DND-41 (cell line): ENCODE measurements at regions not wholly inside any gene's neighbourhood (a gene's known extent, or its start where the extent isn't known, plus 50 kb on each side); places are given as distances from the start of the nearest gene placed in this dataset.
"Not testable (repeated sequence)": the region's sequence is repeated elsewhere in the genome, so short reads cannot be mapped to it uniquely, and the experiment has no call there.

ENCODE experiments used
- ATAC-seq: fragments of 200-7000 bp; cut with Tn5 transposase; 3 replicates; pipeline ENCODE4 v1.9.1; 2021; ENCODE audit warnings: low read depth; ENCODE audit not compliant: insufficient read depth
- DNase-seq: peaks from one replicate; pipeline ENCODE4 v3.0.0-alpha.2; 2020
- H2AFZ ChIP-seq: 2 replicates; pipeline ENCODE4 v1.6.0; 2012; ENCODE audit warnings: low read depth, low read length
- H3K27ac ChIP-seq: 2 replicates; pipeline ENCODE4 v1.5.1; 2012; ENCODE audit warnings: low read length, inconsistent platforms
- H3K27me3 ChIP-seq: fragments of 200-600 bp; sonication (generic); 2 replicates; pipeline ENCODE4 v1.6.0; 2012; ENCODE audit warnings: low read length, mild to moderate bottlenecking, inconsistent platforms; ENCODE audit not compliant: insufficient read depth, poor library complexity
- H3K36me3 ChIP-seq: 2 replicates; pipeline ENCODE4 v1.5.1; 2012; ENCODE audit warnings: low read length, inconsistent platforms; ENCODE audit not compliant: insufficient read depth
- H3K4me1 ChIP-seq: 2 replicates; pipeline ENCODE4 v1.5.1; 2012; ENCODE audit warnings: mild to moderate bottlenecking, low read length; ENCODE audit not compliant: insufficient read depth
- H3K4me2 ChIP-seq: 2 replicates; pipeline ENCODE4 v1.6.0; 2012; ENCODE audit warnings: mild to moderate bottlenecking, moderate library complexity, low read length, inconsistent platforms; ENCODE audit not compliant: insufficient read depth
- H3K4me3 ChIP-seq, 2 experiments: fragments of 200-600 bp in 1 of 2; shearing (Covaris generic) in 1 of 2; 2 replicates each; pipeline ENCODE4 v1.5.1; 2012 to 2016; ENCODE audit warnings: inconsistent platforms in 2 of 2, low read length in 2 of 2, mild to moderate bottlenecking in 2 of 2, low read depth in 1 of 2, moderate library complexity in 1 of 2
- H3K79me2 ChIP-seq: 2 replicates; pipeline ENCODE4 v1.6.0; 2012; ENCODE audit warnings: low read length, inconsistent platforms; ENCODE audit not compliant: insufficient read depth
- H3K9ac ChIP-seq: 2 replicates; pipeline ENCODE4 v1.6.0; 2012; ENCODE audit warnings: low read depth, mild to moderate bottlenecking, inconsistent platforms, low read length, moderate library complexity
- H3K9me3 ChIP-seq: 2 replicates; pipeline ENCODE4 v1.5.1; 2012; ENCODE audit warnings: low read length, moderate library complexity, mild to moderate bottlenecking, inconsistent platforms; ENCODE audit not compliant: insufficient read depth, severe bottlenecking
- H4K20me1 ChIP-seq: 2 replicates; pipeline ENCODE4 v1.6.0; 2012; ENCODE audit warnings: low read length; ENCODE audit not compliant: insufficient read depth
- EZH2 ChIP-seq: IDR thresholded peaks from 3 replicates; pipeline ENCODE4 v1.6.1; 2012; ENCODE audit warnings: borderline replicate concordance, low read depth, mild to moderate bottlenecking, moderate library complexity, low read length, inconsistent platforms; ENCODE audit not compliant: severe bottlenecking
- TF ChIP-seq, protein P1 (sequence below): IDR thresholded peaks from 2 replicates; pipeline ENCODE4 v1.5.1; 2012; ENCODE audit warnings: borderline replicate concordance, low read length, moderate library complexity, mild to moderate bottlenecking; ENCODE audit not compliant: poor library complexity, severe bottlenecking; ENCODE audit errors: extremely low read depth

DNA sequence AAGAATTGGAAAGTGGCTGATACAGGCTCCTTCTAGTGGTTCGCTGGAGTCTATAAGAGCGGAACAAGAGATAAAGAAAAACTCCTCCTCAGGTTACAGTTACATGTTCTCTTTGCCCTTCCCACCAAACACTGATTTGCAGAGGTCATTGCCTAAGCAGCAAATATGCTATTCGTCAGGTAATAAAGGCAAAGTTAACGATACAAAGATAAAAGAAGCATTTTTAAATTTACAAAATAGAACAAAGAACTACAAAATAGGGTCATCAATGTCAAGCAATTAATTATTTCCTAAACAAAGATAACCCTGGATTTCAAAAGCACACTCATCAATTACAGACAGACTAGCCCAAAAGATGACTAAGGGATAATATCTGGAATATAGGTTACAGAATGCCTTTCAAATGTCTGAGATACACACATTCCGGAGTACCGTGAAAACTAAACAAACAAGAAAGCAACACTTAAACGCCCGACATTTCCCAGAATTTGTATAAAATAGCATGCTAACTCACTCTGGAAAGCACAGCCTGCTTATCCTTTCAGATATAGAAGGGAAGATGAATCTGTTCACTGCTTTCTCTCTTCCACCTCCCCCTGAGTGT, 186.4 kb downstream of the MREG start:
- no peak for TF ChIP-seq EZH2
- TF ChIP-seq, protein P1, sequence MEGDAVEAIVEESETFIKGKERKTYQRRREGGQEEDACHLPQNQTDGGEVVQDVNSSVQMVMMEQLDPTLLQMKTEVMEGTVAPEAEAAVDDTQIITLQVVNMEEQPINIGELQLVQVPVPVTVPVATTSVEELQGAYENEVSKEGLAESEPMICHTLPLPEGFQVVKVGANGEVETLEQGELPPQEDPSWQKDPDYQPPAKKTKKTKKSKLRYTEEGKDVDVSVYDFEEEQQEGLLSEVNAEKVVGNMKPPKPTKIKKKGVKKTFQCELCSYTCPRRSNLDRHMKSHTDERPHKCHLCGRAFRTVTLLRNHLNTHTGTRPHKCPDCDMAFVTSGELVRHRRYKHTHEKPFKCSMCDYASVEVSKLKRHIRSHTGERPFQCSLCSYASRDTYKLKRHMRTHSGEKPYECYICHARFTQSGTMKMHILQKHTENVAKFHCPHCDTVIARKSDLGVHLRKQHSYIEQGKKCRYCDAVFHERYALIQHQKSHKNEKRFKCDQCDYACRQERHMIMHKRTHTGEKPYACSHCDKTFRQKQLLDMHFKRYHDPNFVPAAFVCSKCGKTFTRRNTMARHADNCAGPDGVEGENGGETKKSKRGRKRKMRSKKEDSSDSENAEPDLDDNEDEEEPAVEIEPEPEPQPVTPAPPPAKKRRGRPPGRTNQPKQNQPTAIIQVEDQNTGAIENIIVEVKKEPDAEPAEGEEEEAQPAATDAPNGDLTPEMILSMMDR: no peak
- peaks cover 12% of the 10 kb centered on the region for H3K4me1 ChIP-seq
- no peak overlapping the region for H3K27ac ChIP-seq
- H3K4me3 ChIP-seq: no peak overlapping the region
- DNase-seq (no peak), ATAC-seq (no peak)
- H3K9ac ChIP-seq: no peak overlapping the region
- no peaks in the 10 kb centered on the region for H3K79me2 ChIP-seq
- H3K4me2 ChIP-seq: no peak overlapping the region
- no peaks in the 10 kb centered on the region for H3K27me3 ChIP-seq
- H2AFZ ChIP-seq: no peak overlapping the region
- H4K20me1 ChIP-seq: no peaks in the 10 kb centered on the region
- no peaks in the 10 kb centered on the region for H3K36me3 ChIP-seq
- no peaks in the 10 kb centered on the region for H3K9me3 ChIP-seq

DNA sequence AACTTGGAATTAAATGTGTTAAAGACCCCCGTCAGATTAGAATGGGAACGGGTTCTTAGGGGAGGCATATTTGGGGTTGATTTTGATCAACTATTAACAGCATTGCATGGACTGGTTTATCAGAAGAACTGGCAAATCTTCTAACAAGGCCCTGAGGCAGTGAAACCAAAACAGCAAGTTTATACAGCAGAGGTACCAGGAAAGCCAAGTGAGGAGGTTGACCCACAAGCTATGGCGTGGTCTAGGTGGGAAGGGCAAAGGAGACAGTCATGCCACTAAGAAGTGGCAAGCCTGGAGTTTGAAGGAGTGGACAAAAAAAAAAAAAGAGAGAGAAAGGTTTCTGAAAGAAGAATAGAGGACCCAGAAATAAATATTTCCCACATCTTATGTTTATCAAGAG, 187.0 kb downstream of the MREG start:
- DNase-seq: no peak
- ATAC-seq: no peak
- H3K4me3 ChIP-seq: no peak overlapping the region
- H3K79me2 ChIP-seq: no peaks in the 10 kb centered on the region
- no peaks in the 10 kb centered on the region for H3K27me3 ChIP-seq
- peaks cover 6% of the 10 kb centered on the region for H3K4me1 ChIP-seq
- H3K9ac ChIP-seq: no peak overlapping the region
- H3K9me3 ChIP-seq: no peaks in the 10 kb centered on the region
- H3K36me3 ChIP-seq: no peaks in the 10 kb centered on the region
- TF ChIP-seq EZH2: no peak
- TF ChIP-seq, protein P1: no peak
- H4K20me1 ChIP-seq: no peaks in the 10 kb centered on the region
- no peak overlapping the region for H3K4me2 ChIP-seq
- no peak overlapping the region for H2AFZ ChIP-seq
- no peak overlapping the region for H3K27ac ChIP-seq

GRCh38 chr2:215825707-215826106, 187.6 kb downstream of the MREG start:
- Histone ChIP-seq H3K27ac (no peak overlapping the region), H4K20me1 (no peaks in the 10 kb centered on the region), H3K79me2 (no peaks in the 10 kb centered on the region), H3K27me3 (no peaks in the 10 kb centered on the region), H3K4me1 (no peaks in the 10 kb centered on the region), H3K9me3 (no peaks in the 10 kb centered on the region), H2AFZ (no peak overlapping the region), H3K4me3 (no peak overlapping the region), H3K9ac (no peak overlapping the region), H3K4me2 (no peak overlapping the region), H3K36me3 (no peaks in the 10 kb centered on the region)
- DNase-seq (no peak), ATAC-seq (no peak)
- no peak for TF ChIP-seq EZH2
- TF ChIP-seq, protein P1: no peak

DNA sequence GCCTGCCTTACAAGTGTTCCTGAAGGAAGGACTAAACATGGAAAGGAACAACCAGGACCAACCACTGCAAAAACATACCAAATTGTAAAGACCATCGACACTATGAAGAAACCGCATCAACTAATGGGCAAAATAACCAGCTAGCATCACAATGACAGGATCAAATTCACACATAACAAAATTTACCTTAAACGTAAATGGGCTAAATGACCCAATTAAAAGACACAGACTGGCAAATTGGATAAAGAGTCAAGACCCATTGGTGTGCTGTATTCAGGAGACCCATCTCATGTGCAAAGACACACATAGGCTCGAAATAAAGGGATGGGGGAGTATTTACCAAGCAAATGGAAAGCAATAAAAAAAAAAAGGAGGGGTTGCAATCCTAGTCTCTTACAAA, 192.1 kb downstream of the MREG start:
- H3K36me3 ChIP-seq, H3K27ac ChIP-seq, H3K79me2 ChIP-seq, H3K9ac ChIP-seq, H3K4me1 ChIP-seq, H3K9me3 ChIP-seq, H3K27me3 ChIP-seq, H3K4me3 ChIP-seq, DNase-seq, H4K20me1 ChIP-seq, H2AFZ ChIP-seq, H3K4me2 ChIP-seq, ATAC-seq: not testable (repeated sequence)

GRCh38 chr2:215819713-215820112, 193.6 kb downstream of the MREG start:
- not testable (repeated sequence) for H2AFZ ChIP-seq, H3K4me3 ChIP-seq, H3K27ac ChIP-seq

More at GRCh38 chr2:215819713-215820112, 193.6 kb downstream of the MREG start:
- not testable (repeated sequence) for H3K9ac ChIP-seq, DNase-seq, ATAC-seq, H3K27me3 ChIP-seq, H3K4me2 ChIP-seq, H3K9me3 ChIP-seq, H3K36me3 ChIP-seq, H3K4me1 ChIP-seq, H4K20me1 ChIP-seq, H3K79me2 ChIP-seq
